Neural progenitor cell (in vitro differentiated cells): ENCODE measurements at regions not wholly inside any gene's neighbourhood (a gene's known extent, or its start where the extent isn't known, plus 50 kb on each side); places are given as distances from the start of the nearest gene placed in this dataset.
"Not testable (repeated sequence)": the region's sequence is repeated elsewhere in the genome, so short reads cannot be mapped to it uniquely, and the experiment has no call there.

Source experiments
- EZH2 ChIP-seq: fragments of 200-600 bp; sonication (generic); IDR thresholded peaks from 2 replicates; pipeline ENCODE4 v1.6.1; 2017; ENCODE audit warnings: antibody characterized with exemption, mild to moderate bottlenecking, moderate library complexity
- TF ChIP-seq, protein P1 (sequence below): fragments of 200-600 bp; sonication (generic); IDR thresholded peaks from 2 replicates; pipeline ENCODE4 v1.5.1; 2017; ENCODE audit warnings: antibody characterized with exemption, mild to moderate bottlenecking

DNA sequence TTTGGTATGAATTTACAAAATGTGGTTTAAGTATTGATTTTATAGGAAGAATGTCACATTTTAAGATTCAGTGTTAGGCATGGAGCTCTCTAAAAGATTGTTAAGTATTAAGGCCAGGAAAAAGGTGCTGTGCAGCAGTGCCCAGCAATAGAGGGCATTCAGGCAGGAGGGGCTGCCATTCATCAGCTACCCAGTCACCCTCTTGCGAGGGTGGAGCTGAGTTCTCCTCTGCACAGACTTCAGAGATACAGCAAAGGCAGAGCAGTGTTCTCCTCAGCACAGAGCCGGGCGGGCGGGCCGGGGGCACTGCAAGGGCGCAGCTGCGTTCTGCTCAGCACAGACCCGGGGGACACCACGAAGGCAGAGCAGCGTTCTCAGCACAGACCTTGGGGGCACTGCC lies 474.0 kb downstream of the SPATA31A6 start:
- not testable (repeated sequence) for TF ChIP-seq EZH2
- TF ChIP-seq, protein P1, sequence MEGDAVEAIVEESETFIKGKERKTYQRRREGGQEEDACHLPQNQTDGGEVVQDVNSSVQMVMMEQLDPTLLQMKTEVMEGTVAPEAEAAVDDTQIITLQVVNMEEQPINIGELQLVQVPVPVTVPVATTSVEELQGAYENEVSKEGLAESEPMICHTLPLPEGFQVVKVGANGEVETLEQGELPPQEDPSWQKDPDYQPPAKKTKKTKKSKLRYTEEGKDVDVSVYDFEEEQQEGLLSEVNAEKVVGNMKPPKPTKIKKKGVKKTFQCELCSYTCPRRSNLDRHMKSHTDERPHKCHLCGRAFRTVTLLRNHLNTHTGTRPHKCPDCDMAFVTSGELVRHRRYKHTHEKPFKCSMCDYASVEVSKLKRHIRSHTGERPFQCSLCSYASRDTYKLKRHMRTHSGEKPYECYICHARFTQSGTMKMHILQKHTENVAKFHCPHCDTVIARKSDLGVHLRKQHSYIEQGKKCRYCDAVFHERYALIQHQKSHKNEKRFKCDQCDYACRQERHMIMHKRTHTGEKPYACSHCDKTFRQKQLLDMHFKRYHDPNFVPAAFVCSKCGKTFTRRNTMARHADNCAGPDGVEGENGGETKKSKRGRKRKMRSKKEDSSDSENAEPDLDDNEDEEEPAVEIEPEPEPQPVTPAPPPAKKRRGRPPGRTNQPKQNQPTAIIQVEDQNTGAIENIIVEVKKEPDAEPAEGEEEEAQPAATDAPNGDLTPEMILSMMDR = not testable (repeated sequence)
